H1 (cell line): ENCODE measurements at regions not wholly inside any gene's neighbourhood (a gene's known extent, or its start where the extent isn't known, plus 50 kb on each side); places are given as distances from the start of the nearest gene placed in this dataset.

Experiments used
- CTCF ChIA-PET: fragments of 300-600 bp; sonication (Branson Sonifier 250); formaldehyde crosslinking; loops from one replicate; lab custom pipeline; 2021; ENCODE audit not compliant: partially characterized antibody; lab: Charles Lee
- POLR2A ChIA-PET: fragments of 300-600 bp; sonication (Branson Sonifier 250); formaldehyde crosslinking; loops from one replicate; lab custom pipeline; 2021; ENCODE audit warnings: inconsistent platforms; ENCODE audit not compliant: partially characterized antibody; lab: Charles Lee
- DNase-seq, 2 experiments: peaks; one replicate each; pipeline versions ENCODE4 v3.0.0 to v3.0.0-alpha.2; 2010 to 2022; ENCODE audit warnings: low spot score in 2 of 2, low read depth in 1 of 2, mixed read lengths in 1 of 2
- FAIRE-seq: peaks from 2 replicates; lab custom pipeline; 2011; peaks lifted over from hg19 to GRCh38; lab: Jason Lieb, UNC
- H2AFZ ChIP-seq: 2 replicates; pipeline ENCODE4 v1.8.1; 2012; ENCODE audit warnings: low read length, inconsistent platforms
- H2AK5ac ChIP-seq: 2 replicates; pipeline ENCODE4 v1.6.1; 2013; ENCODE audit warnings: low read depth, low read length
- H2BK120ac ChIP-seq: replicated peaks from 2 replicates; pipeline ENCODE3; 2013; ENCODE audit warnings: low read depth, low read length, inconsistent platforms
- H2BK12ac ChIP-seq: 2 replicates; pipeline ENCODE4 v1.6.1; 2013; ENCODE audit warnings: low read depth, low read length
- H2BK15ac ChIP-seq: 2 replicates; pipeline ENCODE4 v1.6.1; 2013; ENCODE audit warnings: low read length
- H2BK20ac ChIP-seq: 2 replicates; pipeline ENCODE4 v1.6.1; 2013; ENCODE audit warnings: low read length
- H2BK5ac ChIP-seq: 2 replicates; pipeline ENCODE4 v1.6.1; 2013; ENCODE audit warnings: low read depth, low read length
- H3K14ac ChIP-seq: 2 replicates; pipeline ENCODE4 v1.6.1; 2013; ENCODE audit warnings: inconsistent platforms; ENCODE audit not compliant: insufficient read length
- H3K18ac ChIP-seq: 2 replicates; pipeline ENCODE4 v1.6.1; 2013; ENCODE audit warnings: low read length; ENCODE audit errors: extremely low read depth
- H3K23ac ChIP-seq: 2 replicates; pipeline ENCODE4 v1.6.1; 2013; ENCODE audit warnings: inconsistent platforms; ENCODE audit not compliant: insufficient read length
- H3K23me2 ChIP-seq: 2 replicates; pipeline ENCODE4 v1.6.1; 2013; ENCODE audit warnings: low read depth, low read length
- H3K27ac ChIP-seq: 2 replicates; pipeline ENCODE4 v1.6.1; 2011; ENCODE audit warnings: low read depth, low read length, inconsistent platforms
- H3K27me3 ChIP-seq, 4 experiments: replicated peaks in 1 of 4; 1 replicate in 1 of 4; 2 replicates in 3 of 4; pipeline versions ENCODE4 v1.6.1 to v1.8.1; 2011 to 2013; ENCODE audit warnings: low read length in 3 of 4, mild to moderate bottlenecking in 3 of 4, inconsistent platforms in 2 of 4, mixed read lengths in 2 of 4, moderate library complexity in 1 of 4; ENCODE audit not compliant: control insufficient read depth in 3 of 4, insufficient read depth in 3 of 4; ENCODE audit errors: extremely low read depth in 1 of 4
- H3K36me3 ChIP-seq, 4 experiments: 2 replicates each; pipeline versions ENCODE4 v1.6.1 to v1.8.1; 2011 to 2013; ENCODE audit warnings: mild to moderate bottlenecking in 4 of 4, low read length in 3 of 4, moderate library complexity in 2 of 4, control low read depth in 1 of 4, inconsistent platforms in 1 of 4; ENCODE audit not compliant: insufficient read depth in 4 of 4, control insufficient read depth in 2 of 4
- H3K4ac ChIP-seq: replicated peaks from 2 replicates; pipeline ENCODE3; 2013; ENCODE audit warnings: low read length, low read depth, mixed read lengths, inconsistent platforms; ENCODE audit not compliant: insufficient read length
- H3K4me1 ChIP-seq, 4 experiments: replicated peaks in 1 of 4; 1 replicate in 1 of 4; 2 replicates in 3 of 4; pipeline versions ENCODE4 v1.6.1 to v1.8.1; 2011 to 2013; ENCODE audit warnings: low read length in 3 of 4, inconsistent platforms in 2 of 4, mixed read lengths in 1 of 4; ENCODE audit not compliant: insufficient read depth in 4 of 4, control insufficient read depth in 3 of 4
- H3K4me2 ChIP-seq, 2 experiments: 2 replicates each; pipeline versions ENCODE4 v1.6.1 to v1.8.1; 2011 to 2013; ENCODE audit warnings: low read depth in 2 of 2, low read length in 2 of 2, control low read depth in 1 of 2, inconsistent platforms in 1 of 2, mild to moderate bottlenecking in 1 of 2; ENCODE audit not compliant: insufficient read depth in 1 of 2
- H3K4me3 ChIP-seq, 4 experiments: fragments of 200-600, 300-600 bp in 1 of 4; sonication (generic), shearing (Covaris generic), sonication (Bioruptor Twin) in 1 of 4; 2 replicates each; pipeline versions ENCODE4 v1.5.1 to v1.8.1; 2011 to 2016; ENCODE audit warnings: low read length in 4 of 4, low read depth in 3 of 4, control low read depth in 2 of 4, inconsistent platforms in 2 of 4, mild to moderate bottlenecking in 2 of 4, mixed read lengths in 1 of 4, moderate library complexity in 1 of 4; ENCODE audit not compliant: insufficient read depth in 2 of 4; ENCODE audit errors: extremely low read depth in 1 of 4
- H3K56ac ChIP-seq: replicated peaks from 2 replicates; pipeline ENCODE3; 2013; ENCODE audit warnings: low read depth, mild to moderate bottlenecking, mixed read lengths, low read length, inconsistent platforms; ENCODE audit not compliant: insufficient read length
- H3K79me1 ChIP-seq: 2 replicates; pipeline ENCODE4 v1.6.1; 2013; ENCODE audit warnings: low read depth, low read length, control low read depth
- H3K79me2 ChIP-seq, 2 experiments: 2 replicates each; pipeline versions ENCODE4 v1.6.1 to v1.8.1; 2012 to 2013; ENCODE audit warnings: low read length in 2 of 2, mild to moderate bottlenecking in 2 of 2, inconsistent platforms in 1 of 2; ENCODE audit not compliant: insufficient read depth in 2 of 2, control insufficient read depth in 1 of 2
- H3K9ac ChIP-seq, 4 experiments: replicated peaks in 1 of 4; 1 replicate in 1 of 4; 2 replicates in 3 of 4; pipeline versions ENCODE4 v1.6.1 to v1.8.1; 2011 to 2013; ENCODE audit warnings: low read depth in 3 of 4, low read length in 3 of 4, control low read depth in 2 of 4, mild to moderate bottlenecking in 2 of 4, moderate library complexity in 2 of 4, inconsistent platforms in 1 of 4; ENCODE audit errors: extremely low read depth in 1 of 4
- H3K9me3 ChIP-seq, 2 experiments: 2 replicates each; pipeline versions ENCODE4 v1.6.1 to v1.8.1; 2012 to 2013; ENCODE audit warnings: mild to moderate bottlenecking in 2 of 2, moderate library complexity in 2 of 2, control low read depth in 1 of 2, inconsistent platforms in 1 of 2, low read depth in 1 of 2, low read length in 1 of 2, mixed read lengths in 1 of 2; ENCODE audit not compliant: insufficient read depth in 2 of 2
- H4K20me1 ChIP-seq, 2 experiments: replicated peaks in 1 of 2; 2 replicates each; pipeline versions ENCODE3 to v1.8.1; 2011 to 2013; ENCODE audit warnings: inconsistent platforms in 2 of 2, low read length in 2 of 2, mild to moderate bottlenecking in 1 of 2; ENCODE audit not compliant: insufficient read depth in 2 of 2, control insufficient read depth in 1 of 2
- H4K5ac ChIP-seq: 2 replicates; pipeline ENCODE4 v1.6.1; 2013; ENCODE audit warnings: low read length, low read depth, mixed read lengths, inconsistent platforms; ENCODE audit not compliant: insufficient read length
- H4K8ac ChIP-seq: 2 replicates; pipeline ENCODE4 v1.8.0; 2013; ENCODE audit warnings: mild to moderate bottlenecking, moderate library complexity, low read length, inconsistent platforms; ENCODE audit not compliant: insufficient read depth; ENCODE audit errors: extremely low read depth
- H4K91ac ChIP-seq: replicated peaks from 2 replicates; pipeline ENCODE3; 2013; ENCODE audit warnings: low read length, mixed read lengths, inconsistent platforms; ENCODE audit not compliant: insufficient read length
- PHF8 ChIP-seq: fragments of 200-600 bp; sonication (generic); conservative IDR thresholded peaks from 2 replicates; pipeline ENCODE4 v1.7.1; 2012; ENCODE audit warnings: low read depth, mild to moderate bottlenecking, inconsistent platforms, low read length, moderate library complexity
- WGBS, 2 experiments: shearing (Covaris generic) in 1 of 2; methylation state at CpG; one replicate each; pipeline versions ENCODE4 v1.1.6 to v1.1.7; 2013 to 2015; ENCODE audit warnings: low lambda C conversion rate in 2 of 2, mixed read lengths in 2 of 2, inconsistent platforms in 1 of 2, low coverage in 1 of 2, missing lambda C conversion rate in 1 of 2; ENCODE audit not compliant: insufficient replicate concordance in 2 of 2, insufficient coverage in 1 of 2, insufficient read length in 1 of 2; ENCODE audit errors: extremely low coverage in 1 of 2, missing lambda C conversion rate in 1 of 2; 5-methylcytosine and 5-hydroxymethylcytosine counted together

- H3K18ac ChIP-seq = no peak overlapping the region
- no peaks in the 10 kb centered on the region for H3K36me3 ChIP-seq
- H2AK5ac ChIP-seq = no peak overlapping the region
- H3K23me2 ChIP-seq = no peaks in the 10 kb centered on the region
- H3K4ac ChIP-seq = no peak overlapping the region
- no peak overlapping the region for H3K4me3 ChIP-seq
- H3K23ac ChIP-seq = no peak overlapping the region
- H4K5ac ChIP-seq = no peak overlapping the region
- no peak overlapping the region for H2BK5ac ChIP-seq
- no peak for FAIRE-seq
- no peak overlapping the region for H4K91ac ChIP-seq
- ChIA-PET POLR2A (no interaction called here), CTCF (interaction anchor here (0.6 to 2.0 kb wide), 4 partner anchors 11 to 1373 kb away, joined by 4 to 6 read pairs (median 5); no protein-coding TSS in a partner anchor)
- H4K20me1 ChIP-seq = no peaks in the 10 kb centered on the region
- no peak for TF ChIP-seq PHF8
- H2AFZ ChIP-seq = no peak overlapping the region
- H3K9me3 ChIP-seq = no peaks in the 10 kb centered on the region
- no peak overlapping the region for H4K8ac ChIP-seq
- no peaks in the 10 kb centered on the region for H3K79me2 ChIP-seq
- 93% methylated on average over 3 of the region's 3 CpGs; no CpG with 5 or more reads in 1 of the 2 experiments for WGBS, 2 experiments
- DNase-seq = no peak
- H2BK20ac ChIP-seq = no peak overlapping the region
- no peak overlapping the region for H3K9ac ChIP-seq
- H3K14ac ChIP-seq = no peak overlapping the region
- no peak overlapping the region for H2BK120ac ChIP-seq
- no peaks in the 10 kb centered on the region for H3K79me1 ChIP-seq
- H2BK15ac ChIP-seq = no peak overlapping the region
- H3K4me2 ChIP-seq = no peak overlapping the region
- H3K56ac ChIP-seq = no peak overlapping the region
- H2BK12ac ChIP-seq = no peak overlapping the region
- no peaks in the 10 kb centered on the region; a peak in 2 of 7 replicates for H3K27me3 ChIP-seq
- H3K27ac ChIP-seq = no peak overlapping the region
- H3K4me1 ChIP-seq = no peaks in the 10 kb centered on the region
Measured at GRCh38 chr1:37146071-37146470, 111.8 kb upstream of the GRIK3 start.
